Mesenchymal stem cell (in vitro differentiated cells and primary cell): ENCODE measurements at regions not wholly inside any gene's neighbourhood (a gene's known extent, or its start where the extent isn't known, plus 50 kb on each side); places are given as distances from the start of the nearest gene placed in this dataset.
A peak's percentile ranks its signal among the peaks of the same experiment; 100 is the strongest.

Experiments
- DNase-seq: peaks from one replicate; pipeline ENCODE4 v3.0.0-alpha.2; 2013
- H2AFZ ChIP-seq: one replicate; pipeline ENCODE4 v1.6.1; 2013; ENCODE audit warnings: low read depth, mild to moderate bottlenecking, control low read depth, inconsistent platforms, low read length, moderate library complexity
- H2AK5ac ChIP-seq: 2 replicates; pipeline ENCODE4 v1.6.1; 2013; ENCODE audit warnings: low read length, moderate library complexity, mild to moderate bottlenecking, inconsistent platforms; ENCODE audit not compliant: severe bottlenecking
- H2BK120ac ChIP-seq: one replicate; pipeline ENCODE4 v1.6.1; 2013; ENCODE audit warnings: low read depth, mild to moderate bottlenecking, inconsistent platforms, low read length, moderate library complexity
- H2BK12ac ChIP-seq, 2 experiments: one replicate each; pipeline ENCODE4 v1.6.1; 2013; ENCODE audit warnings: inconsistent platforms in 2 of 2, low read length in 2 of 2, mild to moderate bottlenecking in 2 of 2, moderate library complexity in 2 of 2, control low read depth in 1 of 2
- H2BK15ac ChIP-seq: one replicate; pipeline ENCODE4 v1.6.1; 2013; ENCODE audit warnings: mild to moderate bottlenecking, low read depth, inconsistent platforms; ENCODE audit not compliant: poor library complexity, severe bottlenecking
- H2BK5ac ChIP-seq: 2 replicates; pipeline ENCODE4 v1.6.1; 2013; ENCODE audit warnings: low read depth, mild to moderate bottlenecking, low read length, control low read depth, inconsistent platforms; ENCODE audit not compliant: poor library complexity, severe bottlenecking
- H3K14ac ChIP-seq, 2 experiments: one replicate each; pipeline ENCODE4 v1.6.1; 2013; ENCODE audit warnings: inconsistent platforms in 2 of 2, low read length in 2 of 2, control low read depth in 1 of 2, mild to moderate bottlenecking in 1 of 2, moderate library complexity in 1 of 2
- H3K18ac ChIP-seq, 2 experiments: one replicate each; pipeline ENCODE4 v1.6.1; 2013; ENCODE audit warnings: inconsistent platforms in 2 of 2, low read length in 2 of 2, control low read depth in 1 of 2, low read depth in 1 of 2, mild to moderate bottlenecking in 1 of 2
- H3K23ac ChIP-seq, 2 experiments: one replicate each; pipeline ENCODE4 v1.6.1; 2013; ENCODE audit warnings: inconsistent platforms in 2 of 2, low read length in 2 of 2, mild to moderate bottlenecking in 2 of 2, moderate library complexity in 2 of 2, control low read depth in 1 of 2
- H3K27ac ChIP-seq: 2 replicates; pipeline ENCODE4 v1.5.1; 2013; ENCODE audit warnings: mild to moderate bottlenecking, moderate library complexity, low read length, control low read depth, inconsistent platforms; ENCODE audit not compliant: poor library complexity, severe bottlenecking
- H3K27me3 ChIP-seq, 2 experiments: 2 replicates each; pipeline versions ENCODE4 v1.6.1 to v1.7.0; 2013; ENCODE audit warnings: low read length in 2 of 2, mild to moderate bottlenecking in 2 of 2, moderate library complexity in 2 of 2, control low read depth in 1 of 2, inconsistent platforms in 1 of 2; ENCODE audit not compliant: control insufficient read depth in 1 of 2, insufficient read depth in 1 of 2
- H3K36me3 ChIP-seq, 2 experiments: 2 replicates each; pipeline versions ENCODE4 v1.6.1 to v1.7.0; 2013; ENCODE audit warnings: low read length in 2 of 2, control low read depth in 1 of 2, inconsistent platforms in 1 of 2, low read depth in 1 of 2, mild to moderate bottlenecking in 1 of 2; ENCODE audit not compliant: insufficient read depth in 2 of 2, control insufficient read depth in 1 of 2
- H3K4ac ChIP-seq, 2 experiments: one replicate each; pipeline ENCODE4 v1.6.1; 2013; ENCODE audit warnings: inconsistent platforms in 2 of 2, low read length in 2 of 2, mild to moderate bottlenecking in 2 of 2, moderate library complexity in 2 of 2, control low read depth in 1 of 2, low read depth in 1 of 2
- H3K4me1 ChIP-seq: 2 replicates; pipeline ENCODE4 v1.6.1; 2013; ENCODE audit warnings: low read depth, low read length, control low read depth; ENCODE audit not compliant: control insufficient read depth, insufficient read depth
- H3K4me2 ChIP-seq: 2 replicates; pipeline ENCODE4 v1.6.1; 2013; ENCODE audit warnings: low read length, mild to moderate bottlenecking, inconsistent platforms; ENCODE audit not compliant: poor library complexity, severe bottlenecking
- H3K4me3 ChIP-seq, 2 experiments: 2 replicates each; pipeline versions ENCODE4 v1.5.1 to v1.7.0; 2013; ENCODE audit warnings: low read length in 2 of 2, mild to moderate bottlenecking in 2 of 2, control low read depth in 1 of 2, low read depth in 1 of 2; ENCODE audit not compliant: insufficient read depth in 1 of 2
- H3K79me1 ChIP-seq: replicated peaks from 2 replicates; pipeline ENCODE4 v1.6.1; 2013; ENCODE audit warnings: mild to moderate bottlenecking, control low read depth, low read length, inconsistent platforms; ENCODE audit not compliant: poor library complexity, severe bottlenecking
- H3K9ac ChIP-seq: 2 replicates; pipeline ENCODE4 v1.7.0; 2013; ENCODE audit warnings: mild to moderate bottlenecking, low read length, moderate library complexity
- H3K9me3 ChIP-seq: 2 replicates; pipeline ENCODE4 v1.7.0; 2013; ENCODE audit warnings: mild to moderate bottlenecking, low read length; ENCODE audit not compliant: control insufficient read depth
- H4K8ac ChIP-seq: one replicate; pipeline ENCODE4 v1.6.1; 2013; ENCODE audit warnings: inconsistent platforms, mild to moderate bottlenecking, low read length, moderate library complexity
- H4K91ac ChIP-seq: one replicate; pipeline ENCODE4 v1.6.1; 2013; ENCODE audit warnings: mild to moderate bottlenecking, low read length, inconsistent platforms
- WGBS: methylation state at CpG from one replicate; pipeline ENCODE4 v1.1.7; 2013; ENCODE audit warnings: mixed read lengths; 5-methylcytosine and 5-hydroxymethylcytosine counted together

- Histone ChIP-seq H3K27ac (no peak overlapping the region), H3K9me3 (peaks cover 5% of the 10 kb centered on the region), H3K23ac (no peak overlapping the region), H4K91ac (no peak overlapping the region), H2AFZ (no peak overlapping the region), H3K4me1 (no peaks in the 10 kb centered on the region), H3K18ac (no peak overlapping the region), H3K27me3 (peaks cover 0 to 9% of the 10 kb centered on the region in 2 experiments), H2BK12ac (no peak overlapping the region), H3K79me1 (no peaks in the 10 kb centered on the region), H3K4me3 (no peak overlapping the region), H2BK5ac (no peak overlapping the region), H3K14ac (no peak overlapping the region), H3K36me3 (no peaks in the 10 kb centered on the region), H4K8ac (no peak overlapping the region), H2BK120ac (no peak overlapping the region), H2BK15ac (no peak overlapping the region), H3K4me2 (no peak overlapping the region), H3K4ac (no peak overlapping the region), H3K9ac (no peak overlapping the region), H2AK5ac (no peak overlapping the region)
- no peak for DNase-seq
- WGBS = 78% methylated on average over 2 of the region's 2 CpGs
These were observed 72.7 kb upstream of the FAM136A start for GRCh38 chr2:70374616-70375015.

GRCh38 chr2:70371753-70372152 lies 69.9 kb upstream of the FAM136A start:
- Histone ChIP-seq H2BK5ac (no peak overlapping the region), H3K4me2 (no peak overlapping the region), H2BK12ac (no peak overlapping the region), H3K9me3 (peaks cover 5% of the 10 kb centered on the region), H3K27me3 (no peaks in the 10 kb centered on the region), H3K14ac (no peak overlapping the region), H2BK120ac (no peak overlapping the region), H2AFZ (no peak overlapping the region), H3K36me3 (no peaks in the 10 kb centered on the region), H2BK15ac (no peak overlapping the region), H3K27ac (no peak overlapping the region), H3K4ac (no peak overlapping the region), H4K8ac (no peak overlapping the region), H3K9ac (no peak overlapping the region), H2AK5ac (no peak overlapping the region), H4K91ac (no peak overlapping the region), H3K23ac (no peak overlapping the region), H3K4me3 (peak overlapping the region in 1 of 2 experiments; percentile 31), H3K79me1 (no peaks in the 10 kb centered on the region), H3K18ac (no peak overlapping the region), H3K4me1 (no peaks in the 10 kb centered on the region)
- WGBS = 14% methylated on average over 2 of the region's 3 CpGs
- peak; percentile 29 for DNase-seq

DNA sequence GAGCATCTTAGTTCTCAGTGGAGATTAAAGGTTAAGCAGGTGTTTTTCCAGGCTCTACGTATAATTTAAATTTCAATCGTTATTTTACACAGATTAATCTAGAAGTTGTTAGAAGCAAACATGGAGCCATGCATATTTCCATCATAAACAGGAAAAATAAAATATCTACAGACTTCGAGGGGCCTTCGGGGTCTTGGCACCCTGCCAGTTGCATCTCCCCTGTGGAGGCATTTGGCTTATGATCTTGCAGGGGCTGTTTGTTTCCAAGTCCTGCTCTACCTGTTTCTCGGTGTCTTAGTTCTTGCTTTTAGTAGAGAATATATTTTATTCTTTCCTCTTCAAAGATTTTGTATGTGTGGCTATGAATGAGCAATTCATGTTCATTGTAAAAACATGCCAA lies 67.2 kb upstream of the FAM136A start:
- no peak for DNase-seq
- Histone ChIP-seq H3K9ac (no peak overlapping the region), H3K79me1 (no peaks in the 10 kb centered on the region), H3K14ac (no peak overlapping the region), H3K18ac (no peak overlapping the region), H4K8ac (no peak overlapping the region), H2BK120ac (no peak overlapping the region), H3K9me3 (peaks cover 5% of the 10 kb centered on the region), H3K36me3 (no peaks in the 10 kb centered on the region), H4K91ac (no peak overlapping the region), H3K27me3 (no peaks in the 10 kb centered on the region), H2AFZ (no peak overlapping the region), H3K4me1 (no peaks in the 10 kb centered on the region), H2BK12ac (no peak overlapping the region), H2BK15ac (no peak overlapping the region), H3K23ac (no peak overlapping the region), H2AK5ac (no peak overlapping the region), H2BK5ac (no peak overlapping the region), H3K4me3 (no peak overlapping the region), H3K4me2 (no peak overlapping the region), H3K4ac (no peak overlapping the region), H3K27ac (no peak overlapping the region)
- 96% methylated on average over 2 of the region's 5 CpGs for WGBS

DNA sequence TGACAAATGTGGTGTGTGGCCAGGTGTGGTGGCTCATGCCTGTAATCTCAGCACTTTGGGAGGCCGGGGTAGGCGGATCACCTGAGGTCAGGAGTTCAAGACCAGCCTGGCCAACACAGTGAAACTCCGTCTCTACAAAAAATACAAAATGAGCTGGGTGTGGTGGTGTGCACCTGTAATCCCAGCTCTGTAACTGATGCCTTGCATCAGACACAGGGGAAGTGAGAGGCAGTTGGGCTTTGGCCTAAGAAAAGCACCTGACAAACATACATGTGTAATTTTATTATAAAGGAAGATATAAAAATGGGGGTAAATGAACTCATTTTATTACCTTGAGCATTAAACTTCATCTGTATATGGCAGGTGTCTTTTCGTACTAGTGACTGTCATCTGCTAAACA lies 66.7 kb upstream of the FAM136A start:
- no peak overlapping the region for H3K4me3 ChIP-seq
- H3K9me3 ChIP-seq = peaks cover 5% of the 10 kb centered on the region
- no peak overlapping the region for H3K27ac ChIP-seq
- no peak overlapping the region for H3K14ac ChIP-seq
- DNase-seq = no peak
- no peaks in the 10 kb centered on the region for H3K4me1 ChIP-seq
- no peaks in the 10 kb centered on the region for H3K36me3 ChIP-seq
- no peak overlapping the region for H3K9ac ChIP-seq
- H2BK120ac ChIP-seq = no peak overlapping the region
- H2AFZ ChIP-seq = no peak overlapping the region
- H3K23ac ChIP-seq = no peak overlapping the region
- 73% methylated on average over 4 of the region's 4 CpGs for WGBS
- no peak overlapping the region for H4K91ac ChIP-seq
- no peak overlapping the region for H3K4me2 ChIP-seq
- no peak overlapping the region for H2BK5ac ChIP-seq
- H2BK15ac ChIP-seq = no peak overlapping the region
- no peak overlapping the region for H2AK5ac ChIP-seq
- no peak overlapping the region for H3K4ac ChIP-seq
- no peaks in the 10 kb centered on the region for H3K27me3 ChIP-seq
- H2BK12ac ChIP-seq = no peak overlapping the region
- no peak overlapping the region for H3K18ac ChIP-seq
- H3K79me1 ChIP-seq = no peaks in the 10 kb centered on the region
- no peak overlapping the region for H4K8ac ChIP-seq
